ENCODE measurements at regions not wholly inside any gene's neighbourhood (a gene's known extent, or its start where the extent isn't known, plus 50 kb on each side); places are given as distances from the start of the nearest gene placed in this dataset.

DNA sequence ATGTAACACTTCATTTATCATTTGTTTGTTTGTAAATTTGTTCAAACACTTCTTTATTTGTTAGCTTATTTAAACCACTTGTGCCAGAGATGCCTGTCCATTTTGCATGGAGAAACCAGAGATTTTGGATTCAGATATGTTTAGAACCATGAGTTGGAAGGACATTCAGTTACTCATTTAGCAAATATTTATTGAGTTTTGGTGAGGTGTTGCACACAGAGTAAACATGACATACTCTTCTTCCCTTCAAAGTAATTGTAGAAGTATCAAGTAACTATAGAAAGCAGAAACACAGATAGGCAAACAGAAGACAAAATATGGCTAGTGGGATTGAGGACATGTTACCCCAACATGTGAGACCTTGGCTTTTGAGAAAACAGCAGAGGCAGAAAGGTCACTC lies 136.8 kb upstream of the USP25 start:
- no peak overlapping the region for H3K4me3 ChIP-seq (ENCODE audit: low read length)
- TF ChIP-seq, protein P1, sequence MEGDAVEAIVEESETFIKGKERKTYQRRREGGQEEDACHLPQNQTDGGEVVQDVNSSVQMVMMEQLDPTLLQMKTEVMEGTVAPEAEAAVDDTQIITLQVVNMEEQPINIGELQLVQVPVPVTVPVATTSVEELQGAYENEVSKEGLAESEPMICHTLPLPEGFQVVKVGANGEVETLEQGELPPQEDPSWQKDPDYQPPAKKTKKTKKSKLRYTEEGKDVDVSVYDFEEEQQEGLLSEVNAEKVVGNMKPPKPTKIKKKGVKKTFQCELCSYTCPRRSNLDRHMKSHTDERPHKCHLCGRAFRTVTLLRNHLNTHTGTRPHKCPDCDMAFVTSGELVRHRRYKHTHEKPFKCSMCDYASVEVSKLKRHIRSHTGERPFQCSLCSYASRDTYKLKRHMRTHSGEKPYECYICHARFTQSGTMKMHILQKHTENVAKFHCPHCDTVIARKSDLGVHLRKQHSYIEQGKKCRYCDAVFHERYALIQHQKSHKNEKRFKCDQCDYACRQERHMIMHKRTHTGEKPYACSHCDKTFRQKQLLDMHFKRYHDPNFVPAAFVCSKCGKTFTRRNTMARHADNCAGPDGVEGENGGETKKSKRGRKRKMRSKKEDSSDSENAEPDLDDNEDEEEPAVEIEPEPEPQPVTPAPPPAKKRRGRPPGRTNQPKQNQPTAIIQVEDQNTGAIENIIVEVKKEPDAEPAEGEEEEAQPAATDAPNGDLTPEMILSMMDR (conservative IDR thresholded peaks at IDR 0.05; ENCODE audit: low read length) = no peak

DNA sequence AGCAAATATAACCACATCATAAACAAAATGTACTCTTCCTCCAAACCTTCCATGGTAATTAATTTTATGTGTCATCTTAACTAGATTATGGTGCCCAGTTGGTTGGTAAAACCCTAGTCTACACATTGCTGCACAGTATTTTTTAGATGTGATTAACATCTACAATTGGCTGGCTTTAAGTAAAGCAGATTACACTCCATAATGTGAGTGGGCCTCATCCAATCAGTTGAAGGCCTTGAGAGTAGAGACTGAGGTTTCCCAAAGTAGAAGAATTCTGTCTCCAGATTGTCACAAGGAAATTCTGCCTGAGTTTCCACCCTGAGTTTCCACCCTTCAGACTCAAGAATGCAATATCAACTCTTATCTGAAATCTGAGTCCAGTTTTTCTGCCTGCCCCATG lies 128.4 kb upstream of the USP25 start:
- TF ChIP-seq, protein P1 (conservative IDR thresholded peaks at IDR 0.05; ENCODE audit: low read length) = no peak
- DNase-seq (ENCODE audit: low read depth) = no peak
- H3K4me3 ChIP-seq (ENCODE audit: low read length) = no peak overlapping the region

More for the DNA sequence above, 136.8 kb upstream of the USP25 start:
- DNase-seq (ENCODE audit: low read depth) = no peak

DNA sequence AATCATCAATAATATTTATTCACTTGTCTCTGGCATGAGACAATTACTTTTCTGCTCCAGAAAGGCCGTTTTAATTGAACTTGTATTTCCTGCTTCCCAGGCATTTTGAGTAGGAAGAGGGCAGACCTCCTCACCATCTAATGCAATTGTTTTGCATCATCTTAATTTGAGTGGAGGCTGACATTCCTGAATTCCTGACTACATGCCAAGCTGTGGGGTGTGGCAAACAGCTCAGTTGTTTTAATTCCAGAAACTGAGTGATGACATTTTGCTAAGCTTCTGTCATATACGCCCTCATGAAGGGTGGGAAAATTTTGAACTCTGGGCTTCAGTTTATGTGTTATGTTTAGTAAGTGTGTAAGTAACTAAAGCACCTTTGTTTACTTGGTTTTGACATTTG lies 125.4 kb upstream of the USP25 start:
- DNase-seq (ENCODE audit: low read depth) = peak; percentile 87
- H3K4me3 ChIP-seq (ENCODE audit: low read length) = no peak overlapping the region
- TF ChIP-seq, protein P1 (conservative IDR thresholded peaks at IDR 0.05; ENCODE audit: low read length) = no peak

DNA sequence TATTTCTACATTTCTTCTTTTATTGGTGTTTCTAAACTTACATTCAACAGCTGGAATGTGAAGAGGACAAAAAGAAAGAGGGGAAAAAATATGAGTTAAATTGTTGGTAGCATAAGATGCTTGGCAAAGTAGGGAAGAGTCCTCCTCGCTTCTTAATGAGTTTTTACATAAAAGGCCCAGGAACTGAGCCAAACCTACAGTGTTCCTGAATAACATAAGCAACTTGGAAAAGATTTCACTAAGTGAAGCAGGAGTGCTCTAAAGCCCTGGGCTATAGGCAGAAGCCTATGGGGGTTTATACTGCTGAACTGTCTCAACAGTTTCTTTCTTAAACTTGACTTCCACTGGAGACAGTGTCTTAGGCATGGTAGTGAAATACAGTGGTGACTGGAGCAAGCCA lies 115.0 kb upstream of the USP25 start:
- DNase-seq (ENCODE audit: low read depth) = no peak
- no peak overlapping the region for H3K4me3 ChIP-seq (ENCODE audit: low read length)
- TF ChIP-seq, protein P1 (conservative IDR thresholded peaks at IDR 0.05; ENCODE audit: low read length) = no peak

DNA sequence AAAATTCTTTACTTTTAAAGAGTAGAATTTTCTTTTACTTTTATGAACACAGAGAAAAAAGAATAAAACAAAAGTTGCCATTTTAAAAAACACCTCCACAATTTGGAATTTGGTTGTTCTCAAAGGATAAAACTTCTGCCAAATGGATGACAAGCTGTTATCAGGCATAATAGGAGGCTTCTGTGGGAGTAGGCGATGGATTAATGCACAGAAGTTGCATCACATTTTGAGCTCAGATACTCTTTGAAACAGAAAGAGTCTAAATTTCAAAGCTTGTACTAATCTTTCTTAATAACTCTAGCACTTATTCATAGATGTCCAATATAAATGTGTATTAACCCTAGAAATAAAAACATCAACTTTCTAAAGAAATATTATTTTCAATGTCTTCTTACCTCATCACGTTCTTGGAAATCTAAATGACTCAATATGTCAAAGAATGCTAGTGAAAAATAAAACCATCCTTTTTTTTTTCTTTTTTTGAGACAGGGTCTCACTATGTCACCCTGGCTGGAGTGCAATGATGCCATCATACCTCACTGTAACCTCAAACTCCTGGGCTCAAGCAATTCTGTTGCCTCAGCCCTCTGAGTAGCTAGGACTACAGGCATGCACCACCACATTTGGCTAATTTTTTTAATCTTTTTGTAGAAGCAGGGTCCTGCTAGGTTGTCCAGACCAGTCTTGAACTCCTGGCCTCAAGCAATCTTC lies 112.8 kb upstream of the USP25 start:
- DNase-seq (ENCODE audit: low read depth) = no peak
- TF ChIP-seq, protein P1 (conservative IDR thresholded peaks at IDR 0.05; ENCODE audit: low read length) = no peak
- H3K4me3 ChIP-seq (ENCODE audit: low read length) = no peak overlapping the region

DNA sequence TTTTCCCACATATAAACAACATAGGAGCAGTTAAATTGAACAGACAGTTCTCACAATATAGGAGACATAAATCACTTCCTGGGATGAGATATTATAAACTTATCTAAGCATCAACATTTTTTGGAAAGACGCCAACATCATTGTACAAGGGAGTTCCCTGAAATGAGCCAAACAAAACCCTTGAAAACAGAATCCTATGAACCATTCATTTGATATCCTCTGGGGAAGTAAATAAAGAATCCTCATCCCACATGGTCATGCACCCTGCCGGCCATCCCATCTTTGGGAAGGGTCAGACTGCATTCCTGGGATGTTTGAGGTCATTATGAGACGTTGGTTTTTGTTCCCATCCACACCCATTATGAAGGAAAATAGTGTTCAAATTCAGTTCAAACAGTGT lies 111.8 kb upstream of the USP25 start:
- DNase-seq (ENCODE audit: low read depth) = peak; percentile 67

DNA sequence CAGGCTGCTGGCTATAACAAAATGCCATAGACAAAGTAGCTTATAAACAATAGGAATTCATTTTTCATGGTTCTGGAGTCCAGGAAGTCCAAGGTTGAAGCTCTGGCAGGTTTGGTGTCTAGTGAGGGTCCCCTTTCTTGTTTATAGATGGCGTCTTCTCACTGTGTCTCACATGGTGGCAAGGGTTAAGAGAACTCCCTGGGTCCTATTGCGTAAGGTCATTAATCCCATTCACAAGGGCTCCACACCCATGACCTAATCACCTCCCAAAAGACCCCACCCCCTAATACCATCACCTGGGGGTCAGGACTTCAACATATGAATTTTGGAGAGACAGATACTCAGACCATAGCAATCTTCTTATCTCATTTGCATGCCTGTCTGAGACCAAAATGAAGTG lies 108.9 kb upstream of the USP25 start:
- H3K4me3 ChIP-seq (ENCODE audit: low read length) = no peak overlapping the region
- TF ChIP-seq, protein P1 (conservative IDR thresholded peaks at IDR 0.05; ENCODE audit: low read length) = no peak
- DNase-seq (ENCODE audit: low read depth) = no peak

More for the DNA sequence above, 111.8 kb upstream of the USP25 start:
- no peak overlapping the region for H3K4me3 ChIP-seq (ENCODE audit: low read length)
- TF ChIP-seq, protein P1 (conservative IDR thresholded peaks at IDR 0.05; ENCODE audit: low read length) = no peak
